ENCODE measurements at regions not wholly inside any gene's neighbourhood (a gene's known extent, or its start where the extent isn't known, plus 50 kb on each side); places are given as distances from the start of the nearest gene placed in this dataset.
"Not testable (repeated sequence)": the region's sequence is repeated elsewhere in the genome, so short reads cannot be mapped to it uniquely, and the experiment has no call there.

GRCh38 chr18:68402784-68403183 lies 312.1 kb downstream of the TMX3 start:
- H3K27me3 Mint-ChIP-seq (ENCODE audit: low read depth) = no peaks in the 10 kb centered on the region
- no peak overlapping the region for H3K27ac Mint-ChIP-seq
- H3K4me3 Mint-ChIP-seq (ENCODE audit: low read depth) = no peak overlapping the region
- no peaks in the 10 kb centered on the region for H3K4me1 Mint-ChIP-seq (ENCODE audit: low read depth)
- intact Hi-C loops (cut with micrococcal nuclease) = no loop called here
- H3K9me3 Mint-ChIP-seq = no peaks in the 10 kb centered on the region
- no peaks in the 10 kb centered on the region for H3K36me3 Mint-ChIP-seq (ENCODE audit: low read depth)
- DNase-seq (ENCODE audit: low spot score) = no peak

GRCh38 chr18:68400889-68401288 lies 314.0 kb downstream of the TMX3 start:
- no peaks in the 10 kb centered on the region for H3K36me3 Mint-ChIP-seq (ENCODE audit: low read depth)
- intact Hi-C loops (cut with micrococcal nuclease) = no loop called here
- no peaks in the 10 kb centered on the region for H3K9me3 Mint-ChIP-seq
- DNase-seq (ENCODE audit: low spot score) = no peak
- no peaks in the 10 kb centered on the region for H3K4me1 Mint-ChIP-seq (ENCODE audit: low read depth)
- H3K27ac Mint-ChIP-seq = no peak overlapping the region
- H3K27me3 Mint-ChIP-seq (ENCODE audit: low read depth) = no peaks in the 10 kb centered on the region
- H3K4me3 Mint-ChIP-seq (ENCODE audit: low read depth) = no peak overlapping the region

- Mint-ChIP-seq H3K27ac (no peak overlapping the region), H3K36me3 (ENCODE audit: low read depth) (no peaks in the 10 kb centered on the region), H3K4me3 (ENCODE audit: low read depth) (no peak overlapping the region), H3K4me1 (ENCODE audit: low read depth) (no peaks in the 10 kb centered on the region), H3K9me3 (no peaks in the 10 kb centered on the region), H3K27me3 (ENCODE audit: low read depth) (no peaks in the 10 kb centered on the region)
- intact Hi-C loops (cut with micrococcal nuclease) = no loop called here
- DNase-seq (ENCODE audit: low spot score) = no peak
Measured at GRCh38 chr18:68399721-68400120, 315.2 kb downstream of the TMX3 start.

- Mint-ChIP-seq H3K4me1 (ENCODE audit: low read depth) (no peaks in the 10 kb centered on the region), H3K9me3 (no peaks in the 10 kb centered on the region), H3K4me3 (ENCODE audit: low read depth) (no peak overlapping the region), H3K27ac (no peak overlapping the region), H3K27me3 (ENCODE audit: low read depth) (no peaks in the 10 kb centered on the region), H3K36me3 (ENCODE audit: low read depth) (no peaks in the 10 kb centered on the region)
- intact Hi-C loops (cut with micrococcal nuclease) = no loop called here
- no peak for DNase-seq (ENCODE audit: low spot score)
Measured at GRCh38 chr18:68397241-68398035, 317.5 kb downstream of the TMX3 start.

- Mint-ChIP-seq H3K27me3 (ENCODE audit: low read depth) (no peaks in the 10 kb centered on the region), H3K27ac (no peak overlapping the region), H3K4me3 (ENCODE audit: low read depth) (no peak overlapping the region), H3K9me3 (no peaks in the 10 kb centered on the region), H3K36me3 (ENCODE audit: low read depth) (no peaks in the 10 kb centered on the region), H3K4me1 (ENCODE audit: low read depth) (no peaks in the 10 kb centered on the region)
- intact Hi-C loops (cut with micrococcal nuclease) = no loop called here
- DNase-seq (ENCODE audit: low spot score) = no peak
Measured at GRCh38 chr18:68394705-68395104, 320.2 kb downstream of the TMX3 start.

- H3K27ac Mint-ChIP-seq = no peak overlapping the region
- no peak for DNase-seq (ENCODE audit: low spot score)
- no peaks in the 10 kb centered on the region for H3K27me3 Mint-ChIP-seq (ENCODE audit: low read depth)
- H3K9me3 Mint-ChIP-seq = no peaks in the 10 kb centered on the region
- intact Hi-C loops (cut with micrococcal nuclease) = no loop called here
- H3K4me1 Mint-ChIP-seq (ENCODE audit: low read depth) = no peaks in the 10 kb centered on the region
- H3K36me3 Mint-ChIP-seq (ENCODE audit: low read depth) = no peaks in the 10 kb centered on the region
- no peak overlapping the region for H3K4me3 Mint-ChIP-seq (ENCODE audit: low read depth)
Measured at GRCh38 chr18:68391801-68392200, 323.1 kb downstream of the TMX3 start.

GRCh38 chr18:68387246-68387645 lies 327.7 kb downstream of the TMX3 start:
- DNase-seq (ENCODE audit: low spot score) = no peak
- no peak overlapping the region for H3K27ac Mint-ChIP-seq
- H3K4me3 Mint-ChIP-seq (ENCODE audit: low read depth) = no peak overlapping the region
- H3K4me1 Mint-ChIP-seq (ENCODE audit: low read depth) = no peaks in the 10 kb centered on the region
- H3K36me3 Mint-ChIP-seq (ENCODE audit: low read depth) = no peaks in the 10 kb centered on the region
- intact Hi-C loops (cut with micrococcal nuclease) = no loop called here
- no peaks in the 10 kb centered on the region for H3K27me3 Mint-ChIP-seq (ENCODE audit: low read depth)
- H3K9me3 Mint-ChIP-seq = no peaks in the 10 kb centered on the region

- H3K4me3 Mint-ChIP-seq (ENCODE audit: low read depth); intact Hi-C loops (cut with micrococcal nuclease); H3K4me1 Mint-ChIP-seq (ENCODE audit: low read depth); H3K9me3 Mint-ChIP-seq; H3K27ac Mint-ChIP-seq; H3K27me3 Mint-ChIP-seq (ENCODE audit: low read depth); H3K36me3 Mint-ChIP-seq (ENCODE audit: low read depth); DNase-seq (ENCODE audit: low spot score): not testable (repeated sequence)
Measured at GRCh38 chr18:68383979-68384378, 330.9 kb downstream of the TMX3 start.

- Mint-ChIP-seq H3K9me3 (no peaks in the 10 kb centered on the region), H3K4me1 (ENCODE audit: low read depth) (no peaks in the 10 kb centered on the region), H3K27ac (no peak overlapping the region), H3K27me3 (ENCODE audit: low read depth) (no peaks in the 10 kb centered on the region), H3K4me3 (ENCODE audit: low read depth) (no peak overlapping the region), H3K36me3 (ENCODE audit: low read depth) (no peaks in the 10 kb centered on the region)
- intact Hi-C loops (cut with micrococcal nuclease) = no loop called here
- DNase-seq (ENCODE audit: low spot score) = no peak
Measured at GRCh38 chr18:68376926-68377325, 338.0 kb downstream of the TMX3 start.

GRCh38 chr18:68362907-68363306 lies 352.0 kb downstream of the TMX3 start:
- no peaks in the 10 kb centered on the region for H3K4me1 Mint-ChIP-seq (ENCODE audit: low read depth)
- no peak overlapping the region for H3K4me3 Mint-ChIP-seq (ENCODE audit: low read depth)

GRCh38 chr18:68355637-68356036 lies 359.3 kb downstream of the TMX3 start:
- Mint-ChIP-seq H3K36me3 (ENCODE audit: low read depth) (no peaks in the 10 kb centered on the region), H3K4me3 (ENCODE audit: low read depth) (no peak overlapping the region), H3K4me1 (ENCODE audit: low read depth) (no peaks in the 10 kb centered on the region), H3K9me3 (peaks cover 10% of the 10 kb centered on the region), H3K27ac (no peak overlapping the region), H3K27me3 (ENCODE audit: low read depth) (no peaks in the 10 kb centered on the region)
- intact Hi-C loops (cut with micrococcal nuclease) = no loop called here
- no peak for DNase-seq (ENCODE audit: low spot score)

More at GRCh38 chr18:68362907-68363306, 352.0 kb downstream of the TMX3 start:
- H3K27me3 Mint-ChIP-seq (ENCODE audit: low read depth) = no peaks in the 10 kb centered on the region
- H3K9me3 Mint-ChIP-seq = peaks cover 5% of the 10 kb centered on the region
- intact Hi-C loops (cut with micrococcal nuclease) = no loop called here
- no peaks in the 10 kb centered on the region for H3K36me3 Mint-ChIP-seq (ENCODE audit: low read depth)
- no peak overlapping the region for H3K27ac Mint-ChIP-seq
- DNase-seq (ENCODE audit: low spot score) = no peak

- H3K27me3 Mint-ChIP-seq (ENCODE audit: low read depth) = no peaks in the 10 kb centered on the region
- H3K9me3 Mint-ChIP-seq = peaks cover 17% of the 10 kb centered on the region
- intact Hi-C loops (cut with micrococcal nuclease) = no loop called here
- no peaks in the 10 kb centered on the region for H3K36me3 Mint-ChIP-seq (ENCODE audit: low read depth)
- H3K27ac Mint-ChIP-seq = no peak overlapping the region
- H3K4me1 Mint-ChIP-seq (ENCODE audit: low read depth) = no peaks in the 10 kb centered on the region
- no peak for DNase-seq (ENCODE audit: low spot score)
- no peak overlapping the region for H3K4me3 Mint-ChIP-seq (ENCODE audit: low read depth)
Measured at GRCh38 chr18:68354176-68354575, 360.7 kb downstream of the TMX3 start.

GRCh38 chr18:68342039-68342659 lies 372.8 kb downstream of the TMX3 start:
- Mint-ChIP-seq H3K9me3 (no peaks in the 10 kb centered on the region), H3K27me3 (ENCODE audit: low read depth) (no peaks in the 10 kb centered on the region), H3K4me3 (ENCODE audit: low read depth) (no peak overlapping the region), H3K4me1 (ENCODE audit: low read depth) (no peaks in the 10 kb centered on the region), H3K27ac (no peak overlapping the region), H3K36me3 (ENCODE audit: low read depth) (no peaks in the 10 kb centered on the region)
- intact Hi-C loops (cut with micrococcal nuclease) = no loop called here
- no peak for DNase-seq (ENCODE audit: low spot score)

All from activated T-helper 2 cell treated with anti-CD3 and anti-CD28 coated beads, Interferon-gamma antibody, Interleukin-2, Interleukin-4, amounts not matched to agents 10 μg/mL and 5 μg/mL and 100 μg/mL, durations not matched to agents 14 hours and 24 hours and 36 hours (primary cell).